ENCODE measurements at regions not wholly inside any gene's neighbourhood (a gene's known extent, or its start where the extent isn't known, plus 50 kb on each side); places are given as distances from the start of the nearest gene placed in this dataset.

- Mint-ChIP-seq H3K9me3 (ENCODE audit: low read depth) (no peaks in the 10 kb centered on the region), H3K27me3 (ENCODE audit: low read depth) (peaks cover 2% of the 10 kb centered on the region), H3K4me1 (ENCODE audit: low read depth) (peaks cover 14% of the 10 kb centered on the region), H3K4me3 (ENCODE audit: unreplicated experiment) (no peak overlapping the region), H3K27ac (ENCODE audit: unreplicated experiment) (no peak overlapping the region), H3K36me3 (ENCODE audit: low read depth) (no peaks in the 10 kb centered on the region)
- no peak for DNase-seq (ENCODE audit: low spot score)
- no peak for TF ChIP-seq CTCF (IDR thresholded peaks at IDR 0.05)
Measured at GRCh38 chr10:76631036-76631670, 1006.5 kb downstream of the KCNMA1 start.

- Mint-ChIP-seq H3K27ac (ENCODE audit: unreplicated experiment) (no peak overlapping the region), H3K4me3 (ENCODE audit: unreplicated experiment) (no peak overlapping the region), H3K9me3 (ENCODE audit: low read depth) (no peaks in the 10 kb centered on the region), H3K27me3 (ENCODE audit: low read depth) (peaks cover 2% of the 10 kb centered on the region), H3K4me1 (ENCODE audit: low read depth) (peaks cover 17% of the 10 kb centered on the region), H3K36me3 (ENCODE audit: low read depth) (no peaks in the 10 kb centered on the region)
- TF ChIP-seq CTCF (IDR thresholded peaks at IDR 0.05) = no peak
- DNase-seq (ENCODE audit: low spot score) = no peak
Measured at GRCh38 chr10:76628801-76629200, 1008.8 kb downstream of the KCNMA1 start.

GRCh38 chr10:76626386-76626785, 1011.2 kb downstream of the KCNMA1 start:
- Mint-ChIP-seq H3K4me3 (ENCODE audit: unreplicated experiment) (no peak overlapping the region), H3K27ac (ENCODE audit: unreplicated experiment) (no peak overlapping the region), H3K9me3 (ENCODE audit: low read depth) (no peaks in the 10 kb centered on the region), H3K4me1 (ENCODE audit: low read depth) (peaks cover 13% of the 10 kb centered on the region), H3K27me3 (ENCODE audit: low read depth) (no peaks in the 10 kb centered on the region), H3K36me3 (ENCODE audit: low read depth) (no peaks in the 10 kb centered on the region)
- no peak for TF ChIP-seq CTCF (IDR thresholded peaks at IDR 0.05)
- no peak for DNase-seq (ENCODE audit: low spot score)

- Mint-ChIP-seq H3K27me3 (ENCODE audit: low read depth) (no peaks in the 10 kb centered on the region), H3K4me1 (ENCODE audit: low read depth) (peaks cover 13% of the 10 kb centered on the region), H3K27ac (ENCODE audit: unreplicated experiment) (no peak overlapping the region), H3K4me3 (ENCODE audit: unreplicated experiment) (no peak overlapping the region), H3K36me3 (ENCODE audit: low read depth) (no peaks in the 10 kb centered on the region), H3K9me3 (ENCODE audit: low read depth) (peaks cover 12% of the 10 kb centered on the region)
- no peak for DNase-seq (ENCODE audit: low spot score)
- no peak for TF ChIP-seq CTCF (IDR thresholded peaks at IDR 0.05)
Measured at GRCh38 chr10:76624470-76624869, 1013.1 kb downstream of the KCNMA1 start.

GRCh38 chr10:76621886-76622620, 1015.6 kb downstream of the KCNMA1 start:
- Mint-ChIP-seq H3K4me1 (ENCODE audit: low read depth) (peaks cover 10% of the 10 kb centered on the region), H3K9me3 (ENCODE audit: low read depth) (peaks cover 14% of the 10 kb centered on the region), H3K36me3 (ENCODE audit: low read depth) (no peaks in the 10 kb centered on the region), H3K27me3 (ENCODE audit: low read depth) (no peaks in the 10 kb centered on the region), H3K27ac (ENCODE audit: unreplicated experiment) (no peak overlapping the region), H3K4me3 (ENCODE audit: unreplicated experiment) (no peak overlapping the region)
- DNase-seq (ENCODE audit: low spot score) = no peak
- no peak for TF ChIP-seq CTCF (IDR thresholded peaks at IDR 0.05)

Measured in chondrocyte (in vitro differentiated cells).